PC-9 (cell line): ENCODE measurements at regions not wholly inside any gene's neighbourhood (a gene's known extent, or its start where the extent isn't known, plus 50 kb on each side); places are given as distances from the start of the nearest gene placed in this dataset.

ENCODE experiments used
- CTCF ChIP-seq: fragments of 200-600 bp; sonication (generic); conservative IDR thresholded peaks from 2 replicates; pipeline ENCODE4 v1.6.1; 2017; ENCODE audit warnings: mixed run types, antibody characterized with exemption, mild to moderate bottlenecking, moderate library complexity
- EZH2 ChIP-seq: fragments of 200-600 bp; sonication (generic); IDR thresholded peaks from 2 replicates; pipeline ENCODE4 v1.8.0; 2017; ENCODE audit warnings: antibody characterized with exemption, low read depth

GRCh38 chr14:42070031-42070430, 463.4 kb downstream of the LRFN5 start:
- TF ChIP-seq CTCF (no peak), EZH2 (no peak)
